PC-9 (cell line): ENCODE measurements at regions not wholly inside any gene's neighbourhood (a gene's known extent, or its start where the extent isn't known, plus 50 kb on each side); places are given as distances from the start of the nearest gene placed in this dataset.

Experiments
- EZH2 ChIP-seq: fragments of 200-600 bp; sonication (generic); IDR thresholded peaks from 2 replicates; pipeline ENCODE4 v1.8.0; 2017; ENCODE audit warnings: antibody characterized with exemption, low read depth
- TF ChIP-seq, protein P1 (sequence below): fragments of 200-600 bp; sonication (generic); conservative IDR thresholded peaks from 2 replicates; pipeline ENCODE4 v1.6.1; 2017; ENCODE audit warnings: mixed run types, antibody characterized with exemption, mild to moderate bottlenecking, moderate library complexity

DNA sequence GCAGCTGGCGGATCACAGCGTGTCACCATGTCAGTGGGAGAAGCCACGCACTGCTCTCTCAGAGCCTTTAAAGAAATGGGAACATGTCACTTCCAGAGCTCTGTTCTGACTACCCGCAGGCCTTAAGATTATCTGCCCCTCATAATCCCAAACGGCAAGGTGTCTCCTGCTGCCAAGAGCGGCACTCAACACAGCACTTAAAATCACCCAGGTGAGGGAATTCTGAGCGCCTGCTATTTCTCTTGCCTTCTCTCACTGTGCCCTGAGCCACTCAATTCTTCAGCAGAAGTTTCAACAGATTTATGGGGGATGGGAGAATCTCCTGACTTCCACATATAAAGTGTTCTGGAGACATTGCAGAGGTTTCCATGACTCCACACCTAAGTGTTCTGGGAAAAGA, 137.9 kb downstream of the LMO4 start:
- TF ChIP-seq, protein P1, sequence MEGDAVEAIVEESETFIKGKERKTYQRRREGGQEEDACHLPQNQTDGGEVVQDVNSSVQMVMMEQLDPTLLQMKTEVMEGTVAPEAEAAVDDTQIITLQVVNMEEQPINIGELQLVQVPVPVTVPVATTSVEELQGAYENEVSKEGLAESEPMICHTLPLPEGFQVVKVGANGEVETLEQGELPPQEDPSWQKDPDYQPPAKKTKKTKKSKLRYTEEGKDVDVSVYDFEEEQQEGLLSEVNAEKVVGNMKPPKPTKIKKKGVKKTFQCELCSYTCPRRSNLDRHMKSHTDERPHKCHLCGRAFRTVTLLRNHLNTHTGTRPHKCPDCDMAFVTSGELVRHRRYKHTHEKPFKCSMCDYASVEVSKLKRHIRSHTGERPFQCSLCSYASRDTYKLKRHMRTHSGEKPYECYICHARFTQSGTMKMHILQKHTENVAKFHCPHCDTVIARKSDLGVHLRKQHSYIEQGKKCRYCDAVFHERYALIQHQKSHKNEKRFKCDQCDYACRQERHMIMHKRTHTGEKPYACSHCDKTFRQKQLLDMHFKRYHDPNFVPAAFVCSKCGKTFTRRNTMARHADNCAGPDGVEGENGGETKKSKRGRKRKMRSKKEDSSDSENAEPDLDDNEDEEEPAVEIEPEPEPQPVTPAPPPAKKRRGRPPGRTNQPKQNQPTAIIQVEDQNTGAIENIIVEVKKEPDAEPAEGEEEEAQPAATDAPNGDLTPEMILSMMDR, result no peak
- TF ChIP-seq EZH2, result no peak
